ENCODE measurements at regions not wholly inside any gene's neighbourhood (a gene's known extent, or its start where the extent isn't known, plus 50 kb on each side); places are given as distances from the start of the nearest gene placed in this dataset.

- TF ChIP-seq CTCF (IDR thresholded peaks at IDR 0.05): no peak
- no peak for TF ChIP-seq POLR2A (IDR thresholded peaks at IDR 0.05)
These were observed 606.4 kb upstream of the NR3C2 start for GRCh38 chr4:149048451-149049143.
